DMS153 treated with DMSO at 0.1 percent for 48 hours (cell line): ENCODE measurements at regions not wholly inside any gene's neighbourhood (a gene's known extent, or its start where the extent isn't known, plus 50 kb on each side); places are given as distances from the start of the nearest gene placed in this dataset.

ENCODE experiments used
- DNase-seq: peaks from one replicate; lab custom pipeline; 2025; ENCODE audit not compliant: unreplicated experiment; lab: John Stamatoyannopoulos, UW

- no peak for DNase-seq
These were observed 160.8 kb upstream of the GPR149 start for GRCh38 chr3:154590675-154591384.

- DNase-seq = no peak
These were observed 158.8 kb upstream of the GPR149 start for GRCh38 chr3:154588831-154589230.

- no peak for DNase-seq
These were observed 155.0 kb upstream of the GPR149 start for GRCh38 chr3:154584974-154585373.

- no peak for DNase-seq
These were observed 154.1 kb upstream of the GPR149 start for GRCh38 chr3:154584041-154584440.

GRCh38 chr3:154583086-154583634 is 153.2 kb upstream of the GPR149 start:
- no peak for DNase-seq

GRCh38 chr3:154582501-154582900 is 152.5 kb upstream of the GPR149 start:
- DNase-seq = no peak

- DNase-seq = no peak
These were observed 141.7 kb upstream of the GPR149 start for GRCh38 chr3:154571553-154572226.

- DNase-seq = no peak
These were observed 138.1 kb upstream of the GPR149 start for GRCh38 chr3:154568064-154568463.

GRCh38 chr3:154559623-154560022 is 129.6 kb upstream of the GPR149 start:
- no peak for DNase-seq

GRCh38 chr3:154552338-154552737 is 122.3 kb upstream of the GPR149 start:
- no peak for DNase-seq

GRCh38 chr3:154549391-154549790 is 119.4 kb upstream of the GPR149 start:
- DNase-seq = no peak

- DNase-seq = no peak
These were observed 118.4 kb upstream of the GPR149 start for GRCh38 chr3:154548341-154548740.

- no peak for DNase-seq
These were observed 112.8 kb upstream of the GPR149 start for GRCh38 chr3:154542837-154543236.

- DNase-seq = no peak
These were observed 111.1 kb upstream of the GPR149 start for GRCh38 chr3:154540950-154541604.

GRCh38 chr3:154538566-154539360 is 108.8 kb upstream of the GPR149 start:
- no peak for DNase-seq

- DNase-seq = no peak
These were observed 106.8 kb upstream of the GPR149 start for GRCh38 chr3:154536751-154537150.

- DNase-seq = no peak
These were observed 92.1 kb upstream of the GPR149 start for GRCh38 chr3:154522036-154522602.

GRCh38 chr3:154517404-154517803 is 87.4 kb upstream of the GPR149 start:
- no peak for DNase-seq

- no peak for DNase-seq
These were observed 85.9 kb upstream of the GPR149 start for GRCh38 chr3:154515921-154516320.

GRCh38 chr3:154510780-154511179 is 80.8 kb upstream of the GPR149 start:
- DNase-seq = no peak

GRCh38 chr3:154507727-154508126 is 77.7 kb upstream of the GPR149 start:
- no peak for DNase-seq
